Heart right ventricle (tissue), 16 donors: ENCODE measurements at regions not wholly inside any gene's neighbourhood (a gene's known extent, or its start where the extent isn't known, plus 50 kb on each side); places are given as distances from the start of the nearest gene placed in this dataset.

Source experiments
- ATAC-seq, 8 donors: fragments of 200-7000 bp; cut with Tn5 transposase; one replicate each; pipeline ENCODE4 v1.9.1; 2020; ENCODE audit warnings: mild to moderate bottlenecking in 8 of 8, moderate library complexity in 8 of 8, moderate number of reproducible peaks in 1 of 8
- DNase-seq, 2 donors: peaks; one replicate each; pipeline ENCODE4 v3.0.0-alpha.2; 2020
- H3K27ac ChIP-seq, 10 donors: fragments of 200-600 bp; sonication (generic) in 2 of 10; one replicate each; pipeline versions ENCODE4 v1.5.0 to v1.8.0; 2020 to 2022; ENCODE audit warnings: mild to moderate bottlenecking in 3 of 10
- H3K27me3 ChIP-seq, 7 donors: fragments of 200-600 bp; one replicate each; pipeline ENCODE4 v1.8.0; 2021 to 2022; ENCODE audit warnings: mild to moderate bottlenecking in 2 of 7
- H3K36me3 ChIP-seq, 9 donors: fragments of 200-600 bp; sonication (generic) in 1 of 9; one replicate each; pipeline versions ENCODE4 v1.5.0 to v1.8.0; 2020 to 2022; ENCODE audit warnings: mild to moderate bottlenecking in 2 of 9
- H3K4me1 ChIP-seq, 9 donors: fragments of 200-600 bp; sonication (generic) in 1 of 9; one replicate each; pipeline versions ENCODE4 v1.5.0 to v1.8.0; 2020 to 2022; ENCODE audit warnings: mild to moderate bottlenecking in 4 of 9
- H3K4me3 ChIP-seq, 10 donors: fragments of 200-600 bp; sonication (generic) in 2 of 10; one replicate each; pipeline versions ENCODE4 v1.5.0 to v1.8.0; 2020 to 2022; ENCODE audit warnings: mild to moderate bottlenecking in 7 of 10, moderate library complexity in 2 of 10
- H3K9me3 ChIP-seq, 11 donors: fragments of 200-600 bp in 10 of 11; sonication (generic) in 2 of 11; one replicate each; pipeline versions ENCODE4 v1.5.0 to v1.8.0; 2013 to 2022; ENCODE audit warnings: mild to moderate bottlenecking in 2 of 11, control low read depth in 1 of 11, moderate library complexity in 1 of 11
- CTCF ChIP-seq, 9 donors: fragments of 200-600 bp; sonication (generic) in 2 of 9; IDR thresholded peaks; one replicate each; pipeline versions ENCODE4 v1.5.0 to v1.8.0; 2021 to 2022; ENCODE audit warnings: antibody characterized with exemption in 9 of 9, mild to moderate bottlenecking in 5 of 9, moderate library complexity in 1 of 9
- WGBS, 2 donors: extraction: QIAGEN DNeasy Blood & Tissue Kit; methylation state at CpG; one replicate each; pipeline ENCODE4 v1.1.7; 2013; ENCODE audit warnings: inconsistent platforms in 1 of 2; 5-methylcytosine and 5-hydroxymethylcytosine counted together
- intact Hi-C, 10 donors: fragments of 100-400 bp; cut with DNase I; formaldehyde crosslinking; loops; one replicate each; pipeline versions ENCODE4 v1.11.1 to v1.14.2; 2022
- donor health status: Arrhythmogenic right ventricular cardiomyopathy.
- donor health status: ischemic (EF 13 %, LVEDD 7.1; RV severe dilation, severe dysfunction).
- donor health status: healthy with polysubstance abuse.
- donor health status: DM: no; HTN: yes; CAD: no.
- donor health status: DM: no; HTN: no; CAD: no.
- donor health status: ischemic (EF 25% LVEDD 6.9; RV normal size, moderate dysfunction).
- donor health status: ischemic (EF 25% LVEDD 5.7; RV mildly dilated, moderate dysfunction).
- donor health status: healthy.
- donor health status: DM: yes; HTN: yes; CAD: no.
- donor health status: Ischemic cardiomyopathy.
- donor health status: ischemic (EF 35%, LVEDD 5.7; RV mildly dilated, moderate dysfunction).
- donor health status: nonischemic (EF 11% LVEDD 7.7; RV severe dilation, severe dysfunction).
- donor health status: DM: yes; HTN: yes; CAD: no.
- donor health status: PGD.
- donor health status: ischemic (EF 29% LVEDD 5.4; RV normal size, mild dysfunction).
- donor health status: nonischemic (EF 23%, LVEDD 6.1; RV moderate dilation, normal function).

- intact Hi-C loops, result no loop called here
- WGBS, 2 donors, result 74 to 75% methylated on average over 4 of the region's 4 CpGs
These were observed 512.0 kb downstream of the METTL4 start for GRCh38 chr18:2059336-2059735.

GRCh38 chr18:2060086-2060485, 511.2 kb downstream of the METTL4 start:
- no peak for DNase-seq
- no peak for ATAC-seq
- Histone ChIP-seq H3K9me3 (peaks cover 0 to 19% (median 0%) of the 10 kb centered on the region in 11 donors), H3K36me3 (no peaks in the 10 kb centered on the region), H3K4me3 (no peak overlapping the region), H3K27ac (no peak overlapping the region), H3K27me3 (no peaks in the 10 kb centered on the region), H3K4me1 (no peaks in the 10 kb centered on the region)
- TF ChIP-seq CTCF (IDR thresholded peaks at IDR 0.05), result no peak
- WGBS, 2 donors, result 73 to 83% methylated on average over 1 of the region's 1 CpG
- intact Hi-C loops, result no loop called here

More at GRCh38 chr18:2059336-2059735, 512.0 kb downstream of the METTL4 start:
- H3K27ac ChIP-seq, result no peak overlapping the region
- TF ChIP-seq CTCF (IDR thresholded peaks at IDR 0.05), result no peak
- H3K27me3 ChIP-seq, result no peaks in the 10 kb centered on the region
- DNase-seq (no peak), ATAC-seq (no peak)
- H3K4me3 ChIP-seq, result no peak overlapping the region
- no peaks in the 10 kb centered on the region for H3K36me3 ChIP-seq
- H3K4me1 ChIP-seq, result no peaks in the 10 kb centered on the region
- peaks cover 0 to 18% (median 0%) of the 10 kb centered on the region in 11 donors for H3K9me3 ChIP-seq

- no peaks in the 10 kb centered on the region for H3K9me3 ChIP-seq
- H3K4me3 ChIP-seq, result no peak overlapping the region
- H3K36me3 ChIP-seq, result no peaks in the 10 kb centered on the region
- 45 to 48% methylated on average over 4 of the region's 4 CpGs for WGBS, 2 donors
- ATAC-seq (no peak), DNase-seq (no peak)
- H3K4me1 ChIP-seq, result no peaks in the 10 kb centered on the region
- TF ChIP-seq CTCF (IDR thresholded peaks at IDR 0.05), result no peak
- intact Hi-C loops, result no loop called here
- no peaks in the 10 kb centered on the region for H3K27me3 ChIP-seq
- H3K27ac ChIP-seq, result no peak overlapping the region
These were observed 500.7 kb downstream of the METTL4 start for GRCh38 chr18:2070631-2071030.

- DNase-seq, result no peak
- H3K9me3 ChIP-seq, result no peaks in the 10 kb centered on the region
- TF ChIP-seq CTCF (IDR thresholded peaks at IDR 0.05), result no peak
- H3K4me1 ChIP-seq, result no peaks in the 10 kb centered on the region
- WGBS, 2 donors, result 68 to 74% methylated on average over 1 of the region's 1 CpG
- intact Hi-C loops, result no loop called here
- no peaks in the 10 kb centered on the region for H3K36me3 ChIP-seq
- no peak overlapping the region for H3K4me3 ChIP-seq
- ATAC-seq, result no peak
- no peak overlapping the region for H3K27ac ChIP-seq
- no peaks in the 10 kb centered on the region for H3K27me3 ChIP-seq
These were observed 495.8 kb downstream of the METTL4 start for GRCh38 chr18:2075499-2075898.
